CD4-positive, alpha-beta memory T cell (primary cell): ENCODE measurements at regions not wholly inside any gene's neighbourhood (a gene's known extent, or its start where the extent isn't known, plus 50 kb on each side); places are given as distances from the start of the nearest gene placed in this dataset.

Experiments used
- CTCF ChIA-PET: fragments of 350-600 bp; sonication (Branson Sonifier 250); formaldehyde crosslinking; loops from one replicate; lab custom pipeline; 2021; ENCODE audit warnings: inconsistent platforms; ENCODE audit not compliant: partially characterized antibody; lab: Charles Lee
- POLR2A ChIA-PET: fragments of 350-600 bp; sonication (Branson Sonifier 250); formaldehyde crosslinking; loops from one replicate; lab custom pipeline; 2021; ENCODE audit not compliant: partially characterized antibody; lab: Charles Lee
- DNase-seq, 5 donors: peaks; one replicate each; pipeline versions ENCODE4 v3.0.0 to v3.0.0-alpha.2; 2020 to 2022; ENCODE audit warnings: mixed read lengths in 1 of 5
- H3K27ac ChIP-seq: one replicate; pipeline ENCODE4 v1.7.0; 2013; ENCODE audit warnings: low read depth, low read length
- H3K27me3 ChIP-seq: 2 replicates; pipeline ENCODE4 v1.7.0; 2013; ENCODE audit warnings: mild to moderate bottlenecking, low read length, moderate library complexity; ENCODE audit not compliant: insufficient read depth
- H3K36me3 ChIP-seq: 2 replicates; pipeline ENCODE4 v1.7.0; 2013; ENCODE audit warnings: mild to moderate bottlenecking, low read length, moderate library complexity; ENCODE audit not compliant: insufficient read depth
- H3K4me1 ChIP-seq: 2 replicates; pipeline ENCODE4 v1.7.0; 2013; ENCODE audit warnings: mild to moderate bottlenecking, low read length, moderate library complexity; ENCODE audit not compliant: insufficient read depth
- H3K4me3 ChIP-seq, 2 donors: one replicate each; pipeline ENCODE4 v1.7.0; 2013; ENCODE audit warnings: low read length in 2 of 2, mild to moderate bottlenecking in 1 of 2
- H3K9me3 ChIP-seq, 2 donors: one replicate each; pipeline ENCODE4 v1.7.0; 2013; ENCODE audit warnings: low read length in 2 of 2, control low read depth in 1 of 2; ENCODE audit not compliant: control insufficient read depth in 1 of 2
- H3K27ac Mint-ChIP-seq, 7 donors: one replicate each; pipeline ENCODE4 v1.8.0; 2020 to 2021; ENCODE audit warnings: mixed read lengths in 7 of 7, mild to moderate bottlenecking in 6 of 7, inconsistent platforms in 3 of 7, moderate library complexity in 3 of 7
- H3K27me3 Mint-ChIP-seq, 2 donors: one replicate each; pipeline ENCODE4 v1.8.0; 2020 to 2021; ENCODE audit warnings: mixed read lengths in 2 of 2
- H3K36me3 Mint-ChIP-seq, 2 donors: one replicate each; pipeline ENCODE4 v1.8.0; 2020 to 2021; ENCODE audit warnings: mixed read lengths in 2 of 2, inconsistent platforms in 1 of 2, mild to moderate bottlenecking in 1 of 2
- H3K4me1 Mint-ChIP-seq, 4 donors: one replicate each; pipeline ENCODE4 v1.8.0; 2020 to 2021; ENCODE audit warnings: mixed read lengths in 4 of 4, mild to moderate bottlenecking in 1 of 4
- H3K4me3 Mint-ChIP-seq, 8 donors: one replicate each; pipeline ENCODE4 v1.8.0; 2020 to 2021; ENCODE audit warnings: mixed read lengths in 8 of 8, mild to moderate bottlenecking in 7 of 8, moderate library complexity in 6 of 8, inconsistent platforms in 3 of 8
- H3K9me3 Mint-ChIP-seq, 8 donors: one replicate each; pipeline ENCODE4 v1.8.0; 2020 to 2021; ENCODE audit warnings: mixed read lengths in 8 of 8, mild to moderate bottlenecking in 5 of 8, inconsistent platforms in 3 of 8, moderate library complexity in 1 of 8
- intact Hi-C: fragments of 100-400 bp; cut with micrococcal nuclease; formaldehyde crosslinking; loops from one replicate; pipeline ENCODE4 v1.15.1; 2023

- H3K4me1 Mint-ChIP-seq, result no peaks in the 10 kb centered on the region
- H3K4me3 ChIP-seq, result no peak overlapping the region
- no peaks in the 10 kb centered on the region for H3K9me3 ChIP-seq
- ChIA-PET CTCF (no interaction called here), POLR2A (no interaction called here)
- H3K27ac Mint-ChIP-seq, result no peak overlapping the region
- H3K36me3 Mint-ChIP-seq, result no peaks in the 10 kb centered on the region
- no peak overlapping the region for H3K27ac ChIP-seq
- H3K36me3 ChIP-seq, result no peaks in the 10 kb centered on the region
- H3K4me1 ChIP-seq, result no peaks in the 10 kb centered on the region
- H3K9me3 Mint-ChIP-seq, result peaks cover 0 to 2% (median 0%) of the 10 kb centered on the region in 8 donors
- DNase-seq, result no peak
- H3K27me3 Mint-ChIP-seq, result peaks cover 11 to 17% of the 10 kb centered on the region in 2 donors
- intact Hi-C loops, result no loop called here
- no peaks in the 10 kb centered on the region for H3K27me3 ChIP-seq
- H3K4me3 Mint-ChIP-seq, result no peak overlapping the region
Measured at GRCh38 chr2:118791483-118791882, 56.0 kb downstream of the EN1 start.

GRCh38 chr2:118786746-118787145 is 60.7 kb downstream of the EN1 start:
- Histone ChIP-seq H3K27me3 (no peaks in the 10 kb centered on the region), H3K27ac (no peak overlapping the region), H3K9me3 (no peaks in the 10 kb centered on the region), H3K4me1 (no peaks in the 10 kb centered on the region), H3K4me3 (no peak overlapping the region), H3K36me3 (no peaks in the 10 kb centered on the region)
- peaks cover 1 to 10% of the 10 kb centered on the region in 2 donors for H3K27me3 Mint-ChIP-seq
- DNase-seq, result no peak
- peaks cover 0 to 1% (median 0%) of the 10 kb centered on the region in 8 donors for H3K9me3 Mint-ChIP-seq
- H3K4me3 Mint-ChIP-seq, result no peak overlapping the region
- intact Hi-C loops, result no loop called here
- no peaks in the 10 kb centered on the region for H3K4me1 Mint-ChIP-seq
- no peak overlapping the region for H3K27ac Mint-ChIP-seq
- no peaks in the 10 kb centered on the region for H3K36me3 Mint-ChIP-seq
- CTCF ChIA-PET, result no interaction called here
- POLR2A ChIA-PET, result no interaction called here

DNA sequence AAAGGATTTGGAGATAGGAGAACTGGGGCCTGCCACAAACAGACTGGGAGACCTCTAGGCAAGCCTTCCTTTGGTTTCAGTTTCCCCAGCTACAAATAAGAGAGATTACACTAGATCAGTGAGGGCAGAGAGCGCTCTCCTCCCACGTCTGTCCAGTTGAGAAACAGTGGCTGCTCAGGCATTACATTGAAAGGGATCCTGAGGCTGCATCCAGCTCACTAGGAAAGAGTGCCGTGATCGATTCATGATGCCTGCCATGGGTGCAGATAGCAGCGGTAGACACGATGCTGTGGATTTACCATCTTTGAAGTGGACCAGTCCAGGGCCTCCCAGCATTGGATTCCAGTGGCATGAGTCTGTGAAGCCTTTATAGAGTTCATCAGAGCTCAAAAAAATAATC is 62.6 kb downstream of the EN1 start:
- Mint-ChIP-seq H3K4me3 (no peak overlapping the region), H3K4me1 (no peaks in the 10 kb centered on the region), H3K27ac (no peak overlapping the region), H3K9me3 (peaks cover 0 to 6% (median 0%) of the 10 kb centered on the region in 8 donors), H3K27me3 (peaks cover 0 to 11% of the 10 kb centered on the region in 2 donors), H3K36me3 (no peaks in the 10 kb centered on the region)
- H3K27me3 ChIP-seq, result no peaks in the 10 kb centered on the region
- no peak overlapping the region for H3K4me3 ChIP-seq
- no peaks in the 10 kb centered on the region for H3K4me1 ChIP-seq
- POLR2A ChIA-PET, result no interaction called here
- H3K36me3 ChIP-seq, result no peaks in the 10 kb centered on the region
- no peak overlapping the region for H3K27ac ChIP-seq
- CTCF ChIA-PET, result no interaction called here
- intact Hi-C loops, result no loop called here
- H3K9me3 ChIP-seq, result no peaks in the 10 kb centered on the region
- DNase-seq, result no peak

DNA sequence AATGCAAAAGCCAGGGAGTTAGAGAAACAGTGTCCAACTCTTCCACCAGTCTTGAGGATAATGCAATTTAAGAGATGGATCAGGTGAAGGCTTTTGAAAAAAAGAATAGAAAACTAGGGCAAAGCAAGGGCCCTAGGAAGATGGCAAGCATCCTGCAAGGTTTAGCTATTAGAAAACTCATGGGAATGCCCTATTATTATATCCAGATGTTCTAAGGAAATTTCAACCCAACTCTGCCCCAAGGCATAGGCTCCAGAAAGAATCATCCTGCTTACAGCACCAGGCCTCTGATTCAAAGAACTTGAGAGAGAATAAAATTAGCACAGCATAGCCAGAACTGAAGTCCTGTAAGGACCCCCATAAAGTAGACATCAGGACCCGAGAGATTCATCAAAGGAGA is 68.1 kb downstream of the EN1 start:
- CTCF ChIA-PET, result interaction anchor here (1.4 kb wide), 1 partner anchor 8 kb away, joined by 3 read pairs; no protein-coding TSS in a partner anchor
- H3K4me1 Mint-ChIP-seq, result peaks cover 0 to 6% (median 3%) of the 10 kb centered on the region in 4 donors
- H3K36me3 ChIP-seq, result no peaks in the 10 kb centered on the region
- POLR2A ChIA-PET, result no interaction called here
- no peaks in the 10 kb centered on the region for H3K4me1 ChIP-seq
- no peak overlapping the region for H3K27ac Mint-ChIP-seq
- H3K9me3 Mint-ChIP-seq, result peaks cover 0 to 8% (median 2%) of the 10 kb centered on the region in 8 donors
- no peak overlapping the region for H3K27ac ChIP-seq
- H3K36me3 Mint-ChIP-seq, result no peaks in the 10 kb centered on the region
- peaks cover 3% of the 10 kb centered on the region for H3K27me3 ChIP-seq
- no peak for DNase-seq
- H3K4me3 ChIP-seq, result no peak overlapping the region
- intact Hi-C loops, result no loop called here
- H3K27me3 Mint-ChIP-seq, result peaks cover 10 to 19% of the 10 kb centered on the region in 2 donors
- H3K9me3 ChIP-seq, result no peaks in the 10 kb centered on the region
- no peak overlapping the region for H3K4me3 Mint-ChIP-seq

GRCh38 chr2:118774458-118775133 is 72.9 kb downstream of the EN1 start:
- Histone ChIP-seq H3K27me3 (peaks cover 2% of the 10 kb centered on the region), H3K9me3 (no peaks in the 10 kb centered on the region), H3K27ac (no peak overlapping the region), H3K4me1 (no peaks in the 10 kb centered on the region), H3K36me3 (no peaks in the 10 kb centered on the region), H3K4me3 (no peak overlapping the region)
- intact Hi-C loops, result no loop called here
- ChIA-PET POLR2A (no interaction called here), CTCF (no interaction called here)
- peaks cover 0 to 7% (median 3%) of the 10 kb centered on the region in 4 donors for H3K4me1 Mint-ChIP-seq
- no peak overlapping the region for H3K27ac Mint-ChIP-seq
- H3K27me3 Mint-ChIP-seq, result peaks cover 22 to 25% of the 10 kb centered on the region in 2 donors
- no peaks in the 10 kb centered on the region for H3K36me3 Mint-ChIP-seq
- DNase-seq, result no peak
- peaks cover 0 to 4% (median 0%) of the 10 kb centered on the region in 8 donors for H3K9me3 Mint-ChIP-seq
- peak overlapping the region in 5 of 8 donors; percentile 35 to 69 (median 52) for H3K4me3 Mint-ChIP-seq

DNA sequence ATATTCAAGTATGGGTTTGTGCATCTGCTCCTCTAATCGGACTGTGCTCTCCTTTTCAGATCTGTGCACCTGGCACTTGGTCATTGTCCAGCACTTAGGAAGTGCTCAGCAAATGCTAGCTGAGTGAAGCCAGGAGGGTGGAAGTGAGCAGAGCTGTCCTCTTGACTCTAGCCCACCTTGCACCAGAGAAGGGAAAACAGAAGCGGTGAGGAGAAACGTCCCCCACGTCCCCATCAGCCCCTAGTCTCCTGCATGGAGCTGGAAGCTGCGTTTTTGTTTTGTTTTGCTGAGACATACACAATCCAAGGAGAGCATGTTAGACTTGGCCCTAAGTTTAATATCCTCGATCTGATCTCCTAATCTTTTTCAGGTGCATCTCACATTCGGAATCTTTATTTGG is 73.6 kb downstream of the EN1 start:
- H3K4me3 ChIP-seq, result no peak overlapping the region
- no peaks in the 10 kb centered on the region for H3K9me3 ChIP-seq
- Mint-ChIP-seq H3K9me3 (peaks cover 0 to 4% (median 0%) of the 10 kb centered on the region in 8 donors), H3K36me3 (no peaks in the 10 kb centered on the region), H3K27me3 (peaks cover 22 to 26% of the 10 kb centered on the region in 2 donors), H3K27ac (no peak overlapping the region), H3K4me3 (no peak overlapping the region), H3K4me1 (peaks cover 0 to 7% (median 3%) of the 10 kb centered on the region in 4 donors)
- no peaks in the 10 kb centered on the region for H3K4me1 ChIP-seq
- ChIA-PET CTCF (no interaction called here), POLR2A (no interaction called here)
- intact Hi-C loops, result no loop called here
- H3K36me3 ChIP-seq, result no peaks in the 10 kb centered on the region
- no peak overlapping the region for H3K27ac ChIP-seq
- DNase-seq, result no peak
- H3K27me3 ChIP-seq, result no peaks in the 10 kb centered on the region

DNA sequence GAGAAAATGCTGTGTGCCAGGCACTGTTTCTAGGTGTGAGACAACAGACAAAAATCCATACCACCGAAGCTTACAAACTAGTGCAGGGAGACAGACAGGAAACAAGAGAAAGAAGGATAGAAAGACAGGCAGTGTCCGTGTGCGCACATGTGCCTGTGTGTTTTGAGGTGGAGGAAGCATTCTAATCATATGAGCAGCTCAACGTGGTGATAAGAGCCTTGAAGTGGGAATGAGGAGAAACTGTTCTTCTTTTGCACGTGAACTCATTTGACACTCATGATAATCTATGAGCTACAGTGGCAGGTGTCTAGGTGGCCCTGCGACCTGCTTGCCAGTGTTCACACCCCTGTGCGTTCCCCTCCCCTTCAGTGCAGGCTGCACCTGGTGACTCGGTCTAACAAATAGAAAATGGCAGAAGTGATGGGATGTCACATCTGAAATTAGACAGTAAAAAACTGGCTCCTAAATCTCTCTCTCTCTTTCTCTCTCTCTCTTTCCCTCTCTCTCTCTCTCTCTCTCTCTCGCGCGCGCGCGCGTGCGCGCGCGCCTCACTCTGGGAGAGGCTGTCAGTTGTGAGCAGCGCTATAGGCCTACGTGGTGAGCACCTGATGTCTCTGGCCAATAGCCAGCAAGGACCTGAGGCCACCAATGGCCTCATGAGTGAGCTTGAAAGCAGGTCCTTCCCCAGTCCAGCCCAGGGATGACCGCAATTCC is 74.8 kb downstream of the EN1 start:
- ChIA-PET CTCF (no interaction called here), POLR2A (no interaction called here)
- Histone ChIP-seq H3K36me3 (no peaks in the 10 kb centered on the region), H3K27me3 (no peaks in the 10 kb centered on the region), H3K27ac (no peak overlapping the region), H3K4me1 (no peaks in the 10 kb centered on the region), H3K4me3 (no peak overlapping the region), H3K9me3 (no peaks in the 10 kb centered on the region)
- Mint-ChIP-seq H3K4me1 (peaks cover 0 to 7% (median 3%) of the 10 kb centered on the region in 4 donors), H3K27ac (no peak overlapping the region), H3K27me3 (peaks cover 22 to 23% of the 10 kb centered on the region in 2 donors), H3K36me3 (no peaks in the 10 kb centered on the region), H3K9me3 (peaks cover 0 to 4% (median 0%) of the 10 kb centered on the region in 8 donors), H3K4me3 (no peak overlapping the region)
- DNase-seq, result no peak
- intact Hi-C loops, result no loop called here
